Activated CD8-positive, alpha-beta memory T cell treated with anti-CD3 and anti-CD28 coated beads, Interleukin-2, amount 50 U/mL, for 24 hours (primary cell): ENCODE measurements at regions not wholly inside any gene's neighbourhood (a gene's known extent, or its start where the extent isn't known, plus 50 kb on each side); places are given as distances from the start of the nearest gene placed in this dataset.
"Not testable (repeated sequence)": the region's sequence is repeated elsewhere in the genome, so short reads cannot be mapped to it uniquely, and the experiment has no call there.

ENCODE experiments used
- DNase-seq: peaks from one replicate; pipeline ENCODE4 v3.0.0-alpha.2; 2020; ENCODE audit errors: extremely low read depth

- DNase-seq, result no peak
Measured at GRCh38 chr4:15162465-15163283, 160.4 kb downstream of the CPEB2 start.

GRCh38 chr4:15163284-15163645, 161.0 kb downstream of the CPEB2 start:
- no peak for DNase-seq

- no peak for DNase-seq
Measured at GRCh38 chr4:15164571-15164970, 162.3 kb downstream of the CPEB2 start.

- DNase-seq, result no peak
Measured at GRCh38 chr4:15167743-15168142, 165.5 kb downstream of the CPEB2 start.

- no peak for DNase-seq
Measured at GRCh38 chr4:15168759-15169158, 166.5 kb downstream of the CPEB2 start.

- no peak for DNase-seq
Measured at GRCh38 chr4:15171725-15172124, 169.4 kb downstream of the CPEB2 start.

- no peak for DNase-seq
Measured at GRCh38 chr4:15173251-15173650, 171.0 kb downstream of the CPEB2 start.

- DNase-seq, result not testable (repeated sequence)
Measured at GRCh38 chr4:15174168-15174567, 171.9 kb downstream of the CPEB2 start.

GRCh38 chr4:15179842-15180241, 177.6 kb downstream of the CPEB2 start:
- not testable (repeated sequence) for DNase-seq

- no peak for DNase-seq
Measured at GRCh38 chr4:15182600-15183220, 180.4 kb downstream of the CPEB2 start.

GRCh38 chr4:15186149-15186548, 183.9 kb downstream of the CPEB2 start:
- no peak for DNase-seq

- DNase-seq, result no peak
Measured at GRCh38 chr4:15186806-15187205, 184.5 kb downstream of the CPEB2 start.

- DNase-seq, result no peak
Measured at GRCh38 chr4:15188605-15189539, 186.6 kb downstream of the CPEB2 start.

- no peak for DNase-seq
Measured at GRCh38 chr4:15194520-15194919, 192.2 kb downstream of the CPEB2 start.

- no peak for DNase-seq
Measured at GRCh38 chr4:15197005-15197404, 194.7 kb downstream of the CPEB2 start.

GRCh38 chr4:15198070-15198727, 195.9 kb downstream of the CPEB2 start:
- no peak for DNase-seq

GRCh38 chr4:15201782-15202181, 199.5 kb downstream of the CPEB2 start:
- DNase-seq, result no peak

GRCh38 chr4:15202481-15202880, 200.2 kb downstream of the CPEB2 start:
- no peak for DNase-seq

GRCh38 chr4:15206526-15206925, 204.2 kb downstream of the CPEB2 start:
- not testable (repeated sequence) for DNase-seq

- DNase-seq, result no peak
Measured at GRCh38 chr4:15213302-15213970, 211.2 kb downstream of the CPEB2 start.

- DNase-seq, result no peak
Measured at GRCh38 chr4:15215109-15215508, 212.7 kb upstream of the C1QTNF7 start.
